Activated CD8-positive, alpha-beta T cell treated with anti-CD3 and anti-CD28 coated beads, Interleukin-2, amount 10 ng/mL, durations not matched to agents 7 days and 5 days (primary cell): ENCODE measurements at regions not wholly inside any gene's neighbourhood (a gene's known extent, or its start where the extent isn't known, plus 50 kb on each side); places are given as distances from the start of the nearest gene placed in this dataset.

Experiments used
- ATAC-seq: fragments of 150-1000 bp; cut with Tn5 transposase; one replicate; pipeline ENCODE4 v1.10.0; 2021; ENCODE audit warnings: moderate library complexity
- CTCF ChIA-PET: fragments of 350-600 bp; sonication (Branson Sonifier 250); formaldehyde crosslinking; loops from one replicate; lab custom pipeline; 2021; ENCODE audit warnings: antibody characterized with exemption; lab: Charles Lee
- POLR2A ChIA-PET: fragments of 350-600 bp; sonication (Branson Sonifier 250); formaldehyde crosslinking; loops from one replicate; lab custom pipeline; 2021; ENCODE audit warnings: antibody characterized with exemption; lab: Charles Lee
- DNase-seq: peaks from one replicate; pipeline ENCODE4 v3.0.0-alpha.2; 2020
- H3K27ac Mint-ChIP-seq: one replicate; pipeline ENCODE4 v1.8.0; 2021; ENCODE audit warnings: mild to moderate bottlenecking, mixed read lengths
- H3K27me3 Mint-ChIP-seq: one replicate; pipeline ENCODE4 v1.8.0; 2021; ENCODE audit warnings: low read depth, mixed read lengths
- H3K36me3 Mint-ChIP-seq: one replicate; pipeline ENCODE4 v1.8.0; 2021; ENCODE audit warnings: low read depth, mixed read lengths
- H3K4me1 Mint-ChIP-seq: one replicate; pipeline ENCODE4 v1.8.0; 2021; ENCODE audit warnings: low read depth, mixed read lengths
- H3K4me3 Mint-ChIP-seq: one replicate; pipeline ENCODE4 v1.8.0; 2021; ENCODE audit warnings: mild to moderate bottlenecking, mixed read lengths
- H3K9me3 Mint-ChIP-seq: one replicate; pipeline ENCODE4 v1.8.0; 2022; ENCODE audit warnings: mixed read lengths; ENCODE audit not compliant: insufficient read depth

- no peaks in the 10 kb centered on the region for H3K36me3 Mint-ChIP-seq
- ATAC-seq (no peak), DNase-seq (no peak)
- no peak overlapping the region for H3K4me3 Mint-ChIP-seq
- H3K9me3 Mint-ChIP-seq: no peaks in the 10 kb centered on the region
- ChIA-PET POLR2A (no interaction called here), CTCF (no interaction called here)
- H3K27me3 Mint-ChIP-seq: peaks cover 3% of the 10 kb centered on the region
- no peaks in the 10 kb centered on the region for H3K4me1 Mint-ChIP-seq
- no peak overlapping the region for H3K27ac Mint-ChIP-seq
Measured at GRCh38 chr20:19887556-19888268, 129.4 kb upstream of the NAA20 start.

- ChIA-PET POLR2A (no interaction called here), CTCF (no interaction called here)
Measured at GRCh38 chr20:19888269-19888671, 128.9 kb upstream of the NAA20 start.

GRCh38 chr20:19889011-19889953 is 127.9 kb upstream of the NAA20 start:
- peaks cover 3% of the 10 kb centered on the region for H3K27me3 Mint-ChIP-seq
- H3K36me3 Mint-ChIP-seq: no peaks in the 10 kb centered on the region
- ChIA-PET POLR2A (no interaction called here), CTCF (no interaction called here)
- H3K9me3 Mint-ChIP-seq: no peaks in the 10 kb centered on the region
- no peak overlapping the region for H3K4me3 Mint-ChIP-seq
- H3K27ac Mint-ChIP-seq: no peak overlapping the region
- H3K4me1 Mint-ChIP-seq: no peaks in the 10 kb centered on the region
- ATAC-seq: no peak
- DNase-seq: no peak

More at GRCh38 chr20:19888269-19888671, 128.9 kb upstream of the NAA20 start:
- ATAC-seq (no peak), DNase-seq (no peak)
- no peaks in the 10 kb centered on the region for H3K9me3 Mint-ChIP-seq
- no peak overlapping the region for H3K27ac Mint-ChIP-seq
- no peak overlapping the region for H3K4me3 Mint-ChIP-seq
- H3K4me1 Mint-ChIP-seq: no peaks in the 10 kb centered on the region
- no peaks in the 10 kb centered on the region for H3K36me3 Mint-ChIP-seq
- peaks cover 3% of the 10 kb centered on the region for H3K27me3 Mint-ChIP-seq

- Mint-ChIP-seq H3K36me3 (no peaks in the 10 kb centered on the region), H3K9me3 (no peaks in the 10 kb centered on the region), H3K4me3 (no peak overlapping the region), H3K27ac (no peak overlapping the region), H3K4me1 (no peaks in the 10 kb centered on the region), H3K27me3 (peaks cover 3% of the 10 kb centered on the region)
- POLR2A ChIA-PET: no interaction called here
- CTCF ChIA-PET: no interaction called here
- ATAC-seq: no peak
- no peak for DNase-seq
Measured at GRCh38 chr20:19890445-19891051, 126.6 kb upstream of the NAA20 start.

- ChIA-PET CTCF (no interaction called here), POLR2A (no interaction called here)
- Mint-ChIP-seq H3K36me3 (no peaks in the 10 kb centered on the region), H3K4me1 (no peaks in the 10 kb centered on the region), H3K27me3 (peaks cover 3% of the 10 kb centered on the region), H3K4me3 (no peak overlapping the region), H3K27ac (no peak overlapping the region), H3K9me3 (no peaks in the 10 kb centered on the region)
- no peak for ATAC-seq
- DNase-seq: no peak
Measured at GRCh38 chr20:19893356-19893755, 123.8 kb upstream of the NAA20 start.

GRCh38 chr20:19895761-19896160 is 121.4 kb upstream of the NAA20 start:
- DNase-seq (no peak), ATAC-seq (no peak)
- Mint-ChIP-seq H3K4me1 (no peaks in the 10 kb centered on the region), H3K36me3 (no peaks in the 10 kb centered on the region), H3K27me3 (no peaks in the 10 kb centered on the region), H3K27ac (no peak overlapping the region), H3K4me3 (no peak overlapping the region), H3K9me3 (no peaks in the 10 kb centered on the region)
- ChIA-PET CTCF (no interaction called here), POLR2A (no interaction called here)

- CTCF ChIA-PET: no interaction called here
- no peaks in the 10 kb centered on the region for H3K36me3 Mint-ChIP-seq
Measured at GRCh38 chr20:19897891-19898290, 119.3 kb upstream of the NAA20 start.

GRCh38 chr20:19901226-19901625 is 115.9 kb upstream of the NAA20 start:
- H3K4me1 Mint-ChIP-seq: peaks cover 5% of the 10 kb centered on the region
- DNase-seq: no peak
- H3K9me3 Mint-ChIP-seq: no peaks in the 10 kb centered on the region
- H3K36me3 Mint-ChIP-seq: no peaks in the 10 kb centered on the region
- ATAC-seq: no peak
- no peak overlapping the region for H3K4me3 Mint-ChIP-seq
- ChIA-PET POLR2A (no interaction called here), CTCF (no interaction called here)
- no peak overlapping the region for H3K27ac Mint-ChIP-seq
- no peaks in the 10 kb centered on the region for H3K27me3 Mint-ChIP-seq

More at GRCh38 chr20:19897891-19898290, 119.3 kb upstream of the NAA20 start:
- no peaks in the 10 kb centered on the region for H3K27me3 Mint-ChIP-seq
- H3K27ac Mint-ChIP-seq: no peak overlapping the region
- POLR2A ChIA-PET: no interaction called here
- no peak overlapping the region for H3K4me3 Mint-ChIP-seq
- no peaks in the 10 kb centered on the region for H3K4me1 Mint-ChIP-seq
- ATAC-seq (no peak), DNase-seq (no peak)
- no peaks in the 10 kb centered on the region for H3K9me3 Mint-ChIP-seq

GRCh38 chr20:19903168-19903811 is 113.9 kb upstream of the NAA20 start:
- ATAC-seq: no peak
- CTCF ChIA-PET: no interaction called here

GRCh38 chr20:19907326-19908056 is 109.7 kb upstream of the NAA20 start:
- no peak for DNase-seq
- CTCF ChIA-PET: no interaction called here

More at GRCh38 chr20:19903168-19903811, 113.9 kb upstream of the NAA20 start:
- Mint-ChIP-seq H3K4me1 (peaks cover 5% of the 10 kb centered on the region), H3K4me3 (no peak overlapping the region), H3K9me3 (no peaks in the 10 kb centered on the region), H3K27ac (no peak overlapping the region), H3K36me3 (no peaks in the 10 kb centered on the region), H3K27me3 (no peaks in the 10 kb centered on the region)
- POLR2A ChIA-PET: no interaction called here
- DNase-seq: no peak

GRCh38 chr20:19908576-19908975 is 108.6 kb upstream of the NAA20 start:
- no peaks in the 10 kb centered on the region for H3K27me3 Mint-ChIP-seq
- H3K4me1 Mint-ChIP-seq: no peaks in the 10 kb centered on the region
- H3K27ac Mint-ChIP-seq: no peak overlapping the region
- no peaks in the 10 kb centered on the region for H3K9me3 Mint-ChIP-seq
- POLR2A ChIA-PET: no interaction called here
- no peak overlapping the region for H3K4me3 Mint-ChIP-seq
- ATAC-seq (no peak), DNase-seq (no peak)
- no peaks in the 10 kb centered on the region for H3K36me3 Mint-ChIP-seq
- CTCF ChIA-PET: no interaction called here

More at GRCh38 chr20:19907326-19908056, 109.7 kb upstream of the NAA20 start:
- Mint-ChIP-seq H3K9me3 (no peaks in the 10 kb centered on the region), H3K36me3 (no peaks in the 10 kb centered on the region), H3K4me1 (peaks cover 5% of the 10 kb centered on the region), H3K27me3 (no peaks in the 10 kb centered on the region), H3K4me3 (no peak overlapping the region), H3K27ac (no peak overlapping the region)
- no peak for ATAC-seq
- POLR2A ChIA-PET: no interaction called here
